GM03348 (cell line): ENCODE measurements at regions not wholly inside any gene's neighbourhood (a gene's known extent, or its start where the extent isn't known, plus 50 kb on each side); places are given as distances from the start of the nearest gene placed in this dataset.

Experiments used
- DNase-seq: peaks from one replicate; pipeline ENCODE4 v3.0.0; 2012; ENCODE audit warnings: low spot score

GRCh38 chr10:6305401-6306321 is 102.9 kb downstream of the PFKFB3 start:
- no peak for DNase-seq

DNA sequence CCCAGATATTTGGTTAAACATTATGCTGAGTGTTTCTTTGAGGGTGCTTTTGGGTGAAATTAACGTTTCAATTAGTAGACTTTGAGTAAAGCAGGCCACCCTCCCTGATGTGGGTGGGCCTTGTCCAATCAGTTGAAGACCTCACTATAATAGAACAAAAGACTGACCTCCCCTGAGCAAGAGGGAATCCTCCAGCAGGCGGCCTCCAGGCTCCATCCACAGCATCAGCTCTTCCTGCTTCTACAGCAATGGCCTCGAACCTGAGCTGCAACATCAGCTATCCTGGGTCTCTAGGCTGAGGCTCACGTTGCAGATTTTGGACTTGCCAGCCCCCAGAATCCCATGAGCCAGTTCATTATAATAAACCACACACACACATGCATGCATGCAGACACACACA is 104.2 kb downstream of the PFKFB3 start:
- no peak for DNase-seq

DNA sequence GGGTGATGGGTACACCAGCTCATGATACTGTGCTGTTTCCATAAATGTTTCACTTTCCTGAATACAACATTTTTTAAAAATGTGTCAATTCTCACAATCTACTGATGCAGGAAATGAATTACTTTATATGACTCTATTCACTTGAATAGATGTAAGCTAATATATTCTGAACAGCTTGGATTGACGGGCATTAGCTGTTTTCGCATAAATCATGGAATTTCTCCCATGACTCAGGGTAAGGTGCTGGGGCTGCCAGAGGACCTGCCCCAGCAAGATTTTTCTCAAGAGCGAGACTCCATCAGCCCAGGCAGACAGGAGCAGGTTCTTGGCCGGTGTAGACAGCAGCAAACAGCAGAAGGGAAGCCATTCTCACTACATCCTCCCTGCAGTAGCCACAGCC is 107.1 kb downstream of the PFKFB3 start:
- no peak for DNase-seq

GRCh38 chr10:6310977-6311376 is 108.2 kb downstream of the PFKFB3 start:
- DNase-seq: no peak

DNA sequence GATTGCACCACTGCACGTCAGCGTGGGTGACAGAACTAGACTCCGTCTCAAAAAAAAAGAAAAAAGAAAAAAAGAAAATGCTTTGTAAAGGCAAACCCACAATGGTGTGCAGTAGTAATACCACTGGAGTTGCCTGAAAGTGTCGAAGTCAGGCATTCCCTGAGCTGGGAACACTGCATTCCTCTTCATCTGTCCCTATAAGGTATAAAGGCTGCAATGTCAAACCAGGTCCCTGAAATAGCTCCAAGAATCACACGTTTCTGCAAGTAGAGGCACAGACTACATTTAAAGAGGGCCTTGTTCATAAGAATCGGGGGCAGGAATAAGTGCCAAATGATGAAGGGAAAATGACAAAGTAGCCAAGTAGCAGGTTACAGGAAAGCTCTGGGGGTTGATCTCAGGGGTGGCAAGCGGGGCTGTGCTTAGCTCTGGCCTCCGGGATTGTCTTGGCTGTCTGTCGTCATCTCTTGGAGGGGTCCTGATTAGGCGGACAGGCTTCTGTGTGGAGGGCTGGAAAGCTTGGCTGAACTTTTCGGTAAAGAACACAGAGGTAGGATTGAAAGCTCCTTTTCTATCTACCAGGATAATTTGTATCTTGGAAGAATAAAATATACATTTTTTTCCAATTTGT is 109.1 kb downstream of the PFKFB3 start:
- DNase-seq: no peak

DNA sequence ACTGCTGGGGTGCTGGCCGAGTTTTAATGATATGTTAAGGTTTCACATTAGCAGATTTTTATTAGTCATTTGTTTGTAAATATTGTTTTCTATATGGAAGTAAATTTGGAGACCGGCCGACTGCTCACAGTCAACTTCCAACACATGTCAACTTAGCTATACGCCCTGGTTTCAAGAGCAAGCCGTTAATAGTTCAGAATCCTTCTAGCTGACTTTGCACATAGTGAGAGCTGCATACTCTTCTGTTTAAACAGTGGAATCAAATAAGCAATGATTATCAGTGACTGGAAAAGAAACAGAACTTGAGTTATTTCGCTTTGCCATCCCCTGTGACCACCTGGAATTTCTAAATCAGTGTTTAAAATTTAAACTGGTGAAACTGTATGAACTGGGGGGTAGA is 109.9 kb downstream of the PFKFB3 start:
- no peak for DNase-seq

DNA sequence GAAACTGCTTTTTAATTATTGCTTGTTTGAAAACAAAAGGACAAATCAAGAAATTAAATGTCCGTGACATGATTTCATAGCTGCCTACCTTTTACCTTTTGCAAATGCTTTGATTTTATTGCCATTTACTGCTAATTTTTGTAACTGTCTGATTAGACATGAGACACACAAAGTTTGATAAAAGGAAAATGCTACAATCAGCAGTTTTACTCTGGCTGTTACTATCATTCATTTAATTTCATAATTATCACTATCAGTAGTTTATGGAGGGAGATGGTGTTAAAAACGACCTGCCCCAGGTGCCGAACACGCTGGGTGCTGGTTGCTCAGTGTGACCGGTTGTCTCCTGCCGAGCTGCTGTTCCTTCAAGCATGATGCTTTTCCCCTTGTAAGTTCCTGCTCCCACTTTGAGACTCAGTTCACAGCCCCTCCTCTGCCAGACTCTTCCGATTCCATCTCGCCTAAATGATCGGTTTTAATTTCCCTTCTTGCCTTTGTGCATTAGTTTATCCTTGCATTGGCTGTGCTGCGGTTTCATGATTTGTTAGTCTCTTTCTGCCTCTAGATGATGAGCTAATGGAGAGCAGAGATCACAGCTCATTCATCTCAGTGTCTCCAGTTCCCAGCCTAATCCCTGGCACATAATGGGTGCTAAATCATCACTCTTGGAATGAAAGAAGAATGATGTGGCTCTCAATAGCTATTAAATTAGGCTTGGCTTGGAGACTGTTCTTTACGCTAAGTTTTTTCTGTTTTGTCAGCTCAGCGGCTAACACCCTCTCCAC is 110.6 kb downstream of the PFKFB3 start:
- peak; percentile 66 for DNase-seq

DNA sequence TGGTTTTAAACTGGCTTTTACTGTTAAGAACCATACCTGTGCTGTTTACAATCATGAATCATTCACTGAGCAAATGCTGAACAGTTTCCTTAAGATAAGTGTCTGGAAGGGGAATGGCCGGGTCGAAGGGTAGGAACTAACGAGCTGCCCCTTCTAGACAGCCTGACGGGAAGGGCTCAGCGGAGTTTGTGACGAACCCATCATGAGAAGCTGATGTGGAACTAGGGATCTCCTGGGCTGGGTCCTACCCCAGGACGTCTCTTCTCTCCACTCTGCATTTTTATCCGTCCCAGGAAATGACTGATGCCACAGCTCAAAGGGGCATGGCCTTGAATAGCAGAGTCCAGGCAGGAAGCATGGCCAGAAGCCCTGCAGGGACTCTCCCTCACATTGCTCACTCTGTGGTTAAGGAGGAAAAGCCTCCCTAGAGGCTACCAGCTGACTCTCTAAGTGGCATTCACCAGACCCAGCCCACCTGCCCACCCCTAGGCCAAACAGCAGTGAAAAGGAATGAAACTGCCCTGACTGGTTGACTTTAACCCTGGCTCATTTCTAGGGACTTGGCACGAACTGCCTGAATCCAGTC is 112.0 kb downstream of the PFKFB3 start:
- DNase-seq: peak; percentile 28

DNA sequence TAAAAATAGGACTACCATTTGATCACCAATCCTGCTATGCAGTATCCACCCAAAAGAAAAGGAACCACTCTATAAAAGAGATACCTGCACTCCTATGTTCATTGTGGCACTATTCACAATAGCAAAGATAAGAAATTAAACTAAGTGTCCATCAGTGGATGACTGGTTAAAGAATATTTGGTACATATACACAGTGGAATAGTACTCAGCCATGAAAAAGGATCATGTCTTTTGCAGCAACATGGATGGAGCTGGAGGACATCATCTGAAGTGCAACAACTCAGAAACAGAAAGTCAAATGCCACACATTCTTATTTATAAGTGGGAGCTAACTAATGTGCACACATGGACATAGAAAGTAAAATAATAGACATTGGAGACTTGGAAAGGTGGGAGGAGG is 116.4 kb downstream of the PFKFB3 start:
- DNase-seq: no peak

DNA sequence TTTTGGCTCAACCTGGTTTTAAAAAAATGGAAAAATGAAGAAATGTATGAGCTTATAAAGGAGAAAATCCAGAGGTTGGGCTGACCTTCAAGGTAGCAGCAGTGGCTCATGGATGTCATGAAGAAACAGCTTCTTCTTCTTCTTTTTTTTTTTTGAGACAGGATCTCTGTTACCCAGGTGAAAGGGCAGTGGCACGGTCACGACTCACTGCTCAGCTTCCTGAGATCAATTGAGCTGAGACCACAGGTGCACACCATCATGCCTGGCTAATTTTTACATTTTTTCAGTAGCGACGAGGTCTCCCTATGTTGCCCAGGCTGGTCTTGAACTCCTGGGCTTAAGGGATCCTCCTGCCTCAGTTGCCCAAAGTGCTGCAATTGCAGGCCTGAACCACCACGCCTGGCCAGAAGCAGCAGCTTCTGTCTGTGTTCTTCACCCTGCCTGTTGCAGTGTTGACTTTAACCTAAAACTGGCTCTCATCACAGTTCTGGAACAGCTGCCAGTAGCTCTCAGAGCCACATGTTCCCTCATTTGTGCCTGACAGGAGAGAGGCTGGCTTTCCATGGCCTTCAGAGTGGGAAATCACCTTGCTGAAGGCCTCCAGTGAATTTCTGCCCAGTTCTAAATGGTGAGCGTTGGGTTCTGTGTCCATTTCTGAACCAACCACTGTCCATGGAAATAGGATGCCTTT is 117.7 kb downstream of the PFKFB3 start:
- no peak for DNase-seq

DNA sequence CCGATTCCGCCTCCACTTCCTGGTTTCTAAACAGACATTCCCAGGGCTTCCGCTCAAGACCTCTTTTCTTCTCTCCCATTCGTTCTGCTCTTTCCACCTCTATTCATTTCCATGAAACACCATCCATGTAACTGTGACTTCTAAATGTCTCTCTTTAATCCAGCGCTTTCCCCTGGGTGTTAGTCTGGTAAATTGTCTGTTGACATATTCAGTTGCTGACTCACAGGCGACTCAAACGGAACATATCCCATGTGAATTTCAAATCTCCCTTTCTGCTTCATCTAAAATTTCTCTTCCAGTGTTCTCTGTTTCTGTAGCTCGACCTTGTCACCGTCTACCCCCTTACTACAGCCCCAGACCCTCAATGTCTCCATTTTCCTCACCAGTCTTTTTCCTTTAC is 119.1 kb downstream of the PFKFB3 start:
- peak; percentile 33 for DNase-seq

DNA sequence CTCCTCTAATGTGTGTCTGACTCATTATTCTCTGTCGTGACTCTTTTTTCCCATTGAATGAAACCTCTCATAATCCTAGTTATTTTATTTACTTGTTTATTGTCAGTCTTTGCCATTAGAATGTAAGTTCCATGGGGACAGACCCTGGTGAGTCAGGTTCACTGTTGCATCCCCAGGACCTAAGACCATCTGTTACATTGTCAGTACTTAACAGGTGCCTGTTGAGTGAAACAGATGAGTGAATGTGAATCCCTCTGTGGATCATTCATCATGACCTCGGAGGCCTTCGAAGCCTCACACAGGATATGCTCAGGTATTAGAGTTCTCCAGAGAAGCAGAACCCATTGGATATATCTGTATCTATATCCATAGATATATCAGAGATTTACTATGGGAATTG is 120.1 kb downstream of the PFKFB3 start:
- no peak for DNase-seq

GRCh38 chr10:6327961-6328698 is 125.4 kb downstream of the PFKFB3 start:
- no peak for DNase-seq

DNA sequence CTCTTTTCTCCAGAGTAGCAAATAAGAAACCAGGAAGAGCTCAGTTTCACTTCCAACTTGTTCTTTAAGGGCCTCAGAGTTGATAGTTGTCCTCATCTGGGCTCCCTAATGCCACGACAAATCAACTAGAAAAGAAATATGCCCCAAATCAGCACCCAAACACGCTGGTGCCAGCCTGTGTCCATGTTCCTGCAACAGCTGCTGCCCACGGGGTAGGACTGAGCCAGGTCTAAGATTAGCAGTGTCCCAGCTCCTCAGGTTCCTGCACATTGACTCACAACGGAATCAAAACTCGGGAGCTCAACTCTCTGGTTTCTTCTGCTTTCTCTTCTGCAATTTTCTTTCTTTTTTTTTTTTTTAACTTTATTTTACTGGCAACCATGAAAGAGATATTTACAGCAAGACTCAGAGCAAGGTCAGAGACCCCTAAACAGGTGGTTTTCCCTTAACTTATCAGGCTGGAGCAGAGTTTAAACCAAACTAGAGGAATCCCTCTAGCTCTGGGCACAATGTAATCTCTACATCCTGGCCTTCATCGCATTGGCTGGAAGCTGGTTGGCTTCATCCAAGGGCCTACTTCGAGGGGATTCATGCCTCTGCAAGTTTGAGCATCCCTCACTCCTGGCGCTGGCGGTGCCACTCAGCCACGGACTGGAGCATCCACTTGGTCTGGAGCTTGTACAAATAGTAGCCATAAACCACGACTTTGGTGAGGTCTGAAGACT is 126.1 kb downstream of the PFKFB3 start:
- DNase-seq: no peak

DNA sequence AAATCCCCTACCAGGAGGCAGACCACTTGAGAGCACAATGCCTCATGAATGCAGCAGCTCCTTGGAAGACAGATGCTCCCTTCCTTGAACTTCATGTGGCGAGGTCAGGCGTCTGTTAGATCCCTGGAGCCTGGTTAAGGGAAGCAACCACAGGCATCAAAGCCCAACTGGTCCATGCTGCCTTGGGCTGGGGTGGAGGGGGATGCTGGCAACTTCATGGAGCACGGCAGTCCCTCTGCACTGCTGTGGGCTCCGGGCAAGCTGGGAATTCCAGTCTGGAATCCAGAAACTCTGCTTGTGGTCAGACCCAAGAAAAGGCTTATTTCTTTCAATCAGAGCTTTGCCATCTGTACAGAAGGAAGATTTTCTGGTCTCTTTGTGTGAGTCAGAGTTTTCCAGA is 130.4 kb downstream of the PFKFB3 start:
- DNase-seq: no peak

GRCh38 chr10:6333973-6334372 is 131.2 kb downstream of the PFKFB3 start:
- DNase-seq: no peak

GRCh38 chr10:6336016-6336415 is 133.3 kb downstream of the PFKFB3 start:
- no peak for DNase-seq

- DNase-seq: no peak
These were observed 134.7 kb downstream of the PFKFB3 start for GRCh38 chr10:6337382-6337781.

- DNase-seq: no peak
These were observed 135.6 kb downstream of the PFKFB3 start for GRCh38 chr10:6338361-6338760.

GRCh38 chr10:6339891-6340290 is 137.2 kb downstream of the PFKFB3 start:
- no peak for DNase-seq
